ENCODE measurements at regions not wholly inside any gene's neighbourhood (a gene's known extent, or its start where the extent isn't known, plus 50 kb on each side); places are given as distances from the start of the nearest gene placed in this dataset.

DNA sequence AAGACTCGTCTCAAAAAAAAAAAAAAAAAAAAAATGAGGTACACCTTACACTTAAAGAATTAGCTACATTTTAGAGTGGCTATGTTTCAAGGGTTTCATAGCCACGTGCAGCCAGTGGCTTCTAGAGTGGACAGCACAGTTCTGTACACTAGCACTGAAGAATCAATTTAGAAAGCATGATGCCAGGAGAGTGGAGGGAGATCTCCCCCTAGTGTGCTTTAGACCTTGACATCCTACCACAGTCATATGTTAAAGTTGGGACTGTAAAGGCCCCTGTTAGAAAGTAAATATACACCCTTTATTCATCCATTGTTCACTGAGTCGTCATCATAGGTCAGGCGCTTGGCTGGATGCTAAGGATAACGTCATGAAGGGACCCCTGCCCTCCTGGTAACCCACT is 179.4 kb downstream of the QDPR start:
- DNase-seq (ENCODE audit: low spot score): no peak
- H3K36me3 Mint-ChIP-seq (ENCODE audit: low read depth): peaks cover 7% of the 10 kb centered on the region
- H3K27me3 Mint-ChIP-seq (ENCODE audit: insufficient read depth): peaks cover 6% of the 10 kb centered on the region
- no peak overlapping the region for H3K27ac Mint-ChIP-seq
- H3K9me3 Mint-ChIP-seq: no peaks in the 10 kb centered on the region
- H3K4me1 Mint-ChIP-seq (ENCODE audit: low read depth): peaks cover 40% of the 10 kb centered on the region
- intact Hi-C loops (cut with micrococcal nuclease): loop anchor here (10.0 kb wide), 3 partner anchors 692 to 1678 kb away; partner anchors contain the start of genes FBXL5, LCORL and TAPT1
- H3K4me3 Mint-ChIP-seq: no peak overlapping the region

DNA sequence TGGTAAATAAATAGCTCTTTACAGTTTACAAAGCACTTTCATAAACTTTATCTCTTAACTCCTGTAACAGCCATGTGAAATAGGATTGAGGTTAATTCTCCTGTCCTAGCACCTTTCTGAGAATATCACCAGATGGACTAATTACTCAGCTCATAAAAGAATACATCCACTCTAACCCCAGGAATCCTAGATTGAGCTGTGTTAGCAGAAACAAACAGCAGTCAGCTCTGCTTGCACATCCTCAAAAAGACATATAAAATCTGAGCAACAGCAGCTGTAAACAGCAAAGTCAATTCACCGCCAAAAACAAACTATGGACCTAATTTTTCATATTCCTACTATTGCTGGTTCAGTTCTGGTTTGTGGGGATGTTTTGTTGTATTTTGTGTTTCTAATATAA is 182.8 kb downstream of the QDPR start:
- H3K36me3 Mint-ChIP-seq (ENCODE audit: low read depth): peaks cover 3% of the 10 kb centered on the region
- H3K9me3 Mint-ChIP-seq: no peaks in the 10 kb centered on the region
- H3K4me1 Mint-ChIP-seq (ENCODE audit: low read depth): peaks cover 14% of the 10 kb centered on the region
- intact Hi-C loops (cut with micrococcal nuclease): no loop called here
- H3K4me3 Mint-ChIP-seq: no peak overlapping the region
- no peak for DNase-seq (ENCODE audit: low spot score)
- peaks cover 6% of the 10 kb centered on the region for H3K27me3 Mint-ChIP-seq (ENCODE audit: insufficient read depth)
- no peak overlapping the region for H3K27ac Mint-ChIP-seq

DNA sequence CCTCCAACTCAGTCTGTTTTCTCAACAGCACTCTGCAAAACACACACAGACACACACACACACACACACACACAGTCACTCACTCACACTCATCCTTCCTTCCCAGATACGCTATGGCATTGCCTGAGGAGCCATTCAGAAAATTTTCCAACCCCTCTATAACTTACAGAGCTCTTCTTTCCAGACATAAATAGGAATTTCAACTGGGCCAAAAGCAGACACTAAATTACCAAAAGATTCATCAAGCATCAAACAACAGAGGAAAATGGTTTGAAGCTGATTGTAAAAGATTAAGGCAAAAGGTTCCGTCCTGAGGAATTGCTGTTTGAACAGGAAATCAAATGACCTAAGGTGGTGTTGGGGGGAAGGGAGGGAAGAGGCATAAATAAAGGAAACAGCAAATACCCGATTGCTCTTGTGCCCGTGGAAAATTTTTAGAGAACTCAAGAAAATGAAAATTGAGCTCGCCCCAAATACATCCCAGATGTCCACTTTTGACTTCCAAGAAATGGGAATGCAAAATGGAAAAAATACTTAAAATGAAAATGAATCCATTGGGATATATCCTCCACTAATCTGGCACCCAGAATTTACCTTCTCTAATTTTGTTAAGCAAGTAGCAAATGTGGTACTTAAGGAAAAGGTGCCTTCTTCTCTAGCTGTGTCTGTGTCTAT is 183.6 kb downstream of the QDPR start:
- H3K4me1 Mint-ChIP-seq (ENCODE audit: low read depth): peaks cover 14% of the 10 kb centered on the region
- no peaks in the 10 kb centered on the region for H3K9me3 Mint-ChIP-seq
- no peak overlapping the region for H3K4me3 Mint-ChIP-seq
- peaks cover 9% of the 10 kb centered on the region for H3K27me3 Mint-ChIP-seq (ENCODE audit: insufficient read depth)
- H3K27ac Mint-ChIP-seq: no peak overlapping the region
- peaks cover 3% of the 10 kb centered on the region for H3K36me3 Mint-ChIP-seq (ENCODE audit: low read depth)
- DNase-seq (ENCODE audit: low spot score): no peak
- intact Hi-C loops (cut with micrococcal nuclease): no loop called here

DNA sequence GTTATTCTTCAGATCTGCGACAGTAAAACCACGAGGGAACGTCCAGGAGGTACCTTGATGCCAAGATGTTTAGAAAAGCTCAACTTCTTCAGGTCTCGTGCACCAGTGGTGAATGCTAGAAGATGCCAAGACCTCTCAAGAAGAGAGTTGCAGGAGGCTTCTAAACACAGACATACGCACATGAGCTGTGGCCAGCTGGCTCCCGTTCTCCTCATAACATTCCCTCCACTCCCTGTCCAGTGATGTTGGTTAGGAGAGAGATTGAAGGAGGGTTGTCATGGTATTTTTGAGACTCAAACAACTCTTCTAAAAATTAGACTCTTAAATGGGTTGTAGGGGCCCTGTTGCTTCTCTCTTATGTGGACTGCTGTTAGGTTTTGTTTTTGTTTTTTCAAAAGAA is 184.3 kb downstream of the QDPR start:
- no peaks in the 10 kb centered on the region for H3K36me3 Mint-ChIP-seq (ENCODE audit: low read depth)
- intact Hi-C loops (cut with micrococcal nuclease): no loop called here
- DNase-seq (ENCODE audit: low spot score): no peak

DNA sequence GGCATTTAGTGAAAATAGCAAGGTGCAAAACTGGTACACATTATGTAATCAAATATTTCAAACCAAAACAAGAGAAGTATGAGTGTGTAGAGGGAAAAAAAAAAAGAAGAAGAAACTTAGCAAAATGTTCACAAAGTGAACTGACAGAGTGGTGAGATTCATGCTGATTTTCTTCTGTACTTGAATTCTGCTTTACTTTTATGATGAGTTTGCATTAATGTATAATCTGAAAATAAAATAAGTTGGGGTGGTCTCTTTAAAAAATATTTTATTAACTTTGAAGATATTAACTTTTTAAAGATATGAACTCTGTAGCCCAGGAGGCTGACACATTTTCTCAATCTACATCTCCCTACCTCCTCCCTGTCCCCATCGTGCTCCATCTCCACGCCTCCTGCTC is 185.1 kb downstream of the QDPR start:
- Mint-ChIP-seq H3K27ac (no peak overlapping the region), H3K4me3 (no peak overlapping the region), H3K36me3 (ENCODE audit: low read depth) (no peaks in the 10 kb centered on the region), H3K27me3 (ENCODE audit: insufficient read depth) (peaks cover 8% of the 10 kb centered on the region), H3K9me3 (no peaks in the 10 kb centered on the region), H3K4me1 (ENCODE audit: low read depth) (peaks cover 14% of the 10 kb centered on the region)
- DNase-seq (ENCODE audit: low spot score): no peak
- intact Hi-C loops (cut with micrococcal nuclease): no loop called here

More for the DNA sequence above, 184.3 kb downstream of the QDPR start:
- Mint-ChIP-seq H3K9me3 (no peaks in the 10 kb centered on the region), H3K4me3 (no peak overlapping the region), H3K27ac (no peak overlapping the region), H3K27me3 (ENCODE audit: insufficient read depth) (peaks cover 8% of the 10 kb centered on the region), H3K4me1 (ENCODE audit: low read depth) (peaks cover 14% of the 10 kb centered on the region)

DNA sequence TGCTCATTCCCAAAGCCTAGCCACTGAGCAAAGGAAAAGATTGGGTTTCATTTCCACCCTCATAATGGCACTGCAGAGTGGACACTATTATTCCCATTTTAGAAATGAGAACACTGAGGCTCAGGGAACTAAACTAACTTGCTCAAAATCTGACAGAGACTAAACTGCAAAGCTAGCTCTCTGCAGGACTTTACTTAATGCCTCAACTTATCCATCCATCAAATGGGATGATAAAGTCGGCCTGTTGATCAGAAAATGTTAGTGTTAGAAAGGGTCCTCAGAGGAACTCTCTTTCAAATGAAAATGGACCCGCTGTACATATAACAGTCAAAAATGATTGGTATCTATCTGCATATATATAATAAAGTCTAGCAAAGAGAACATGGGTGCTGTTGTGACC is 186.8 kb downstream of the QDPR start:
- no peak for DNase-seq (ENCODE audit: low spot score)
- Mint-ChIP-seq H3K4me3 (no peak overlapping the region), H3K27me3 (ENCODE audit: insufficient read depth) (peaks cover 8% of the 10 kb centered on the region), H3K27ac (no peak overlapping the region), H3K36me3 (ENCODE audit: low read depth) (no peaks in the 10 kb centered on the region), H3K9me3 (no peaks in the 10 kb centered on the region), H3K4me1 (ENCODE audit: low read depth) (peaks cover 10% of the 10 kb centered on the region)
- intact Hi-C loops (cut with micrococcal nuclease): loop anchor here (2.0 kb wide), 1 partner anchor 532 kb away; no protein-coding TSS in a partner anchor

DNA sequence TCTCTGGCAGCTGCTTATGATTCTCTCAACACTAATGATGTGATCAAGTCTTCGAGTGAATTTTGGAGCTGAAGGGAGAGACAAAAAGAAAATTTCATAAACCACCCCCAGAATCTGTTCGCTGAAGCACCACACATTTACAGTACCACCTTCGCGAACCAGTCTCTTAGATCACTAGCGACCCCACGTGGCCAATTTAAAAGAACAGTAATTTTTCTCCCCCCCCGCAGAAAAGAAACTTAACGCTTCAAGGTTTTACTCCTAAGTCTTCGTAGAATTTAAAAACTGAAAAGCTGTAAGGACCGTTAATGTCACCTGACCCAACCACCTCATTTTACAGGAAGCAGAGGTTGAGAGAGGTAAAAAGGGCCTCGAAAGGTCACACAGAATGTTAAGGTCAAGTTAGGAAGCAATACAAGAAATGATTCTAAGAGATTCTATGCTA is 187.5 kb downstream of the QDPR start:
- H3K27me3 Mint-ChIP-seq (ENCODE audit: insufficient read depth): peaks cover 8% of the 10 kb centered on the region
- intact Hi-C loops (cut with micrococcal nuclease): loop anchor here (1.0 to 2.0 kb wide), 3 partner anchors 12 to 532 kb away; no protein-coding TSS in a partner anchor
- peak overlapping the region; percentile 61 for H3K4me3 Mint-ChIP-seq
- H3K36me3 Mint-ChIP-seq (ENCODE audit: low read depth): no peaks in the 10 kb centered on the region
- peak; percentile 21 for DNase-seq (ENCODE audit: low spot score)
- peaks cover 10% of the 10 kb centered on the region for H3K4me1 Mint-ChIP-seq (ENCODE audit: low read depth)
- H3K9me3 Mint-ChIP-seq: no peaks in the 10 kb centered on the region
- H3K27ac Mint-ChIP-seq: no peak overlapping the region

DNA sequence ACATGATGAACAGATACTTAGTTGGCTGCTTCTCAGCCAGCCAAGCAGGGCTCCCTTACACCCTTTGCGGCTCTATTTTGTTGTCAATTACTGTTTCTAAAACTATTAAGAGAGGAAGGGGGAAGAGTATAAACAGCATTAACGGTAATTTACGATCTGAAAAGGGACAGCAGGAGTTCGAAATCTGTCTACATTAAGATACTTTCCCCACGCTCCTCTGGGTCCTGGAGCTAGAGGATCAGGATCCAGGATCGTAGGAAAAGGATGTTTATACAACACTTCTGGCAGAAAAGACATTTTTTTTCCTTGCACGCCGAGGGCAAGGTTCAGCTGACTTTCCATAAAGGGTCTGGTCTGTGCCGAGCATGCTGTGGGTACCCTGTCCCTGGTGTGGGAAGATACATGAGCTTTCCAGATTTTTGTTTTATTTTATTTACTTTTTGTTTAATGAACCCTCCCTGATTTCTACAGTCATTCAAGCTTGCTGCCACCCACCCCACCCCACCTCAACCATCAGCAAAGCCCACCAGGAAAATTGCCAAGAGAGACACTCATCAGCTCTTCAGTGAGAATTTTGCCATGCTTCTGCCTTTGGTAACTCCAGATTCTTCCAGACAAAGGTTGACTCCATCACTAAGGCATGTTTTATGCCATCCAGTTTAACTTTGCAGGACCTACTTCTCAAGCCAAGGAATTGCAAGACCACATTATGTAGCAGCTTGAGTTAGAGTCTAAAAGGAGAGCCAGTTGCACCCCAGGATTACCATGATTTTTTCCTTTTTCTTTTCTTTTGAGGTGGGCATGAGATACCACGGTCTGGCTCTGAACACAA is 188.1 kb downstream of the QDPR start:
- intact Hi-C loops (cut with micrococcal nuclease): loop anchor here (1.0 to 2.0 kb wide), 3 partner anchors 13 to 531 kb away; no protein-coding TSS in a partner anchor
- Mint-ChIP-seq H3K27ac (no peak overlapping the region), H3K36me3 (ENCODE audit: low read depth) (no peaks in the 10 kb centered on the region), H3K27me3 (ENCODE audit: insufficient read depth) (peaks cover 8% of the 10 kb centered on the region), H3K4me1 (ENCODE audit: low read depth) (peaks cover 10% of the 10 kb centered on the region), H3K9me3 (no peaks in the 10 kb centered on the region), H3K4me3 (peak overlapping the region; percentile 61)
- no peak for DNase-seq (ENCODE audit: low spot score)

DNA sequence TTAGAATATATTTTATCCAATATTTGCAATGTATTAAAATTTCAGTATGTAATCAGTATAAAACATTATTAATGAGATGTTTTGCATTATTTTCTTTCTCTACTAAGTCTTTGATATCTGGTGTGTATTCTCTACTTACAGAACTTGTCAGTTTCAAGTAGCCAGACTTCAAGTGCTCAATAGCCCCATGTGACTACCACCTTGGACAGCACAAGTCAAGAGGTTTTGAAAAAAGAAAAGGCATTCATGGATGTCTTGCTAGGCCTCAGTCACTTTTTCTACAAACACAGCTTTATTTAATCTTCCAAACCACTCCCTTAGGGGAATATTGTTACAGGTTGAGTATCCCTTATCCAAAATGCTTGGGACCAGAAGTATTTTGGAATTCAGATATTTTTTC is 189.4 kb downstream of the QDPR start:
- Mint-ChIP-seq H3K27ac (no peak overlapping the region), H3K9me3 (no peaks in the 10 kb centered on the region), H3K4me3 (no peak overlapping the region), H3K36me3 (ENCODE audit: low read depth) (no peaks in the 10 kb centered on the region), H3K4me1 (ENCODE audit: low read depth) (peaks cover 10% of the 10 kb centered on the region), H3K27me3 (ENCODE audit: insufficient read depth) (peaks cover 8% of the 10 kb centered on the region)
- intact Hi-C loops (cut with micrococcal nuclease): no loop called here
- DNase-seq (ENCODE audit: low spot score): no peak

DNA sequence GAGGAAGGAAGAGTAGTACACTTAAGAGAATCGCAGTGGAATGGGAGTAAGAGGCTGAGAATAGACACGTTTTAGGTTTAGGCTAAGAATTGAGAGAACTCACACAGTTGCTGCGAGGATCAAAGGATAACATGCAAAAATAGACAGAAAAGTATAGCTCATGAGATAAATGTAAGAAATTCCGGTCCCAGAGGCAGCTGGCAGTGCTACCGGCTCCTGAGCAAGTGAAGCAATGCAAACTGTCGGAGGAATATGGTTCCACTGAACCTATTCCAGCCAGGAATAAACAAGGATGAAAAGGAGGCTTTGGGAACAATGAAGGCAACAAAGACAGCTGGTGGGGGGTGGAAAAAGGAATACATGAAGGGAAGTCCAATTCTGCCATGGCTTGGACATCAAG is 191.8 kb downstream of the QDPR start:
- H3K4me3 Mint-ChIP-seq: no peak overlapping the region
- peaks cover 10% of the 10 kb centered on the region for H3K4me1 Mint-ChIP-seq (ENCODE audit: low read depth)
- H3K36me3 Mint-ChIP-seq (ENCODE audit: low read depth): no peaks in the 10 kb centered on the region
- no peak overlapping the region for H3K27ac Mint-ChIP-seq
- H3K27me3 Mint-ChIP-seq (ENCODE audit: insufficient read depth): peaks cover 10% of the 10 kb centered on the region
- intact Hi-C loops (cut with micrococcal nuclease): no loop called here
- no peak for DNase-seq (ENCODE audit: low spot score)
- no peaks in the 10 kb centered on the region for H3K9me3 Mint-ChIP-seq

DNA sequence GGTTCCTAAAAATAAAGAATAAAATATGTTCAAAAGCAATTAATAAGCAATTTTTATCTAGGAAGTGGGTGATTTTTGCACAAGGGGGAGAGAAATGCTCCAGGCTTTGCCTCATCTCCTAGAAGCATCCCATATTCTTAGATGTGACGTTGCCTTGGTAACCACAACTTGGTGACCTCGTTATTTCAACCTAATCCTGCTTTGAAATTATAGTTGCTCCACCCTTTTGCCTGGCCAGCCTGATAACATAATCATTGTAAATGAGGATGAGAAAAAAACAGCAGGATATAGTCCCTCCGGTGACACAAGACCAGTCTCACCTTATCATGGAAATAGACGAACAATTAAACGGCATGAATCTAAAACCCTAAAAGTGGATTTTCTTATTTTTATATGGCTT is 194.4 kb downstream of the QDPR start:
- no peak for DNase-seq (ENCODE audit: low spot score)
- no peaks in the 10 kb centered on the region for H3K36me3 Mint-ChIP-seq (ENCODE audit: low read depth)
- no peak overlapping the region for H3K4me3 Mint-ChIP-seq
- H3K4me1 Mint-ChIP-seq (ENCODE audit: low read depth): no peaks in the 10 kb centered on the region
- intact Hi-C loops (cut with micrococcal nuclease): no loop called here
- peaks cover 2% of the 10 kb centered on the region for H3K27me3 Mint-ChIP-seq (ENCODE audit: insufficient read depth)
- no peak overlapping the region for H3K27ac Mint-ChIP-seq
- H3K9me3 Mint-ChIP-seq: no peaks in the 10 kb centered on the region

DNA sequence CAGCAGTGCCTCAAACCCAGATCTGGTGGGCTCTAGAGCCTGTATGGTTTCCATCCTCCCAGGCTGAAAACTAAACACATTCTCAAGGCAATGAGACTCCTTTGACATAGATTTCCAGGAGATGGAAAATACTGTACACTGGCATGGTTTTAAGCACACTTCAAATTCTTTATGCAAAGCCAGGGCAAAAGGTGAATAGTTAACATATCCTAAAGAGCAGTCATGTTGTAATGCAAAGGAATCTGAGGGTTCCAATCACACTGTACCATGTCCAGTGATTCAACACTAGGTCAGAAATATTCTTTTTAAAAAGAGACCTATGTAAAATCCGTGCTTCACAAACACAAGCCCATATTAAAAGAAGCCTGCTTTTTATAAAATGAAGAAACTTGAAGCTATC is 195.3 kb downstream of the QDPR start:
- DNase-seq (ENCODE audit: low spot score): no peak
- no peaks in the 10 kb centered on the region for H3K9me3 Mint-ChIP-seq
- H3K4me1 Mint-ChIP-seq (ENCODE audit: low read depth): no peaks in the 10 kb centered on the region
- H3K27me3 Mint-ChIP-seq (ENCODE audit: insufficient read depth): peaks cover 2% of the 10 kb centered on the region
- no peak overlapping the region for H3K27ac Mint-ChIP-seq
- intact Hi-C loops (cut with micrococcal nuclease): no loop called here
- no peaks in the 10 kb centered on the region for H3K36me3 Mint-ChIP-seq (ENCODE audit: low read depth)
- H3K4me3 Mint-ChIP-seq: no peak overlapping the region

DNA sequence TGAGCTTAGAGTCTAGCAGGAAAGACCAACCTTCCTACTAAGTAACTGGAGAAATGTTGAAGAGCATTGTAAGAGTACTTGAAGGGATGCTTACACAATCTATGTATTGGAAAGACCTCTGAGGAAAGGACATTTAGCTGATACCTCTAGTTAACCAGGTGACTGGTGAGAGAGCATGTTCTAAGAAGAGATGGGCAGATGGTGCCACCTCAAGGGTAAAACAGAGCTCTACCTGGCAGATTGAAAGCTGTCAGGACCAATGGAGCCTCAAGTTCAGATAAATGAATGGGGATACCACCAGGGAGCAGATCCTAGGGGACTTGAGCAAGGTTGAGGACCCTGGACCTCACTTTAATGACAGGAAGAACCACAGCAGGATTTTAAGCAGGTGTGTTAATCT is 196.4 kb downstream of the QDPR start:
- no peak for DNase-seq (ENCODE audit: low spot score)
- no peaks in the 10 kb centered on the region for H3K36me3 Mint-ChIP-seq (ENCODE audit: low read depth)
- H3K4me1 Mint-ChIP-seq (ENCODE audit: low read depth): no peaks in the 10 kb centered on the region
- H3K9me3 Mint-ChIP-seq: no peaks in the 10 kb centered on the region
- no peak overlapping the region for H3K4me3 Mint-ChIP-seq
- intact Hi-C loops (cut with micrococcal nuclease): no loop called here
- no peak overlapping the region for H3K27ac Mint-ChIP-seq
- H3K27me3 Mint-ChIP-seq (ENCODE audit: insufficient read depth): peaks cover 2% of the 10 kb centered on the region
